Keratinocyte (primary cell): ENCODE measurements at regions not wholly inside any gene's neighbourhood (a gene's known extent, or its start where the extent isn't known, plus 50 kb on each side); places are given as distances from the start of the nearest gene placed in this dataset.

Experiments used
- EZH2 ChIP-seq: IDR thresholded peaks from one replicate; pipeline ENCODE4 v1.6.1; 2012; ENCODE audit warnings: inconsistent platforms, mild to moderate bottlenecking, low read length, moderate library complexity
- TF ChIP-seq, protein P1 (sequence below), 3 experiments: IDR thresholded peaks in 1 of 3; conservative IDR thresholded peaks in 1 of 3; optimal IDR thresholded peaks in 1 of 3; 2 replicates in 2 of 3; 3 replicates in 1 of 3; pipeline versions ENCODE3 to v1.5.1; 2011; ENCODE audit warnings: low read length in 3 of 3, mild to moderate bottlenecking in 3 of 3, moderate library complexity in 2 of 3, control low read depth in 1 of 3, inconsistent platforms in 1 of 3; ENCODE audit not compliant: insufficient read depth in 2 of 3; ENCODE audit errors: extremely low read depth in 1 of 3

DNA sequence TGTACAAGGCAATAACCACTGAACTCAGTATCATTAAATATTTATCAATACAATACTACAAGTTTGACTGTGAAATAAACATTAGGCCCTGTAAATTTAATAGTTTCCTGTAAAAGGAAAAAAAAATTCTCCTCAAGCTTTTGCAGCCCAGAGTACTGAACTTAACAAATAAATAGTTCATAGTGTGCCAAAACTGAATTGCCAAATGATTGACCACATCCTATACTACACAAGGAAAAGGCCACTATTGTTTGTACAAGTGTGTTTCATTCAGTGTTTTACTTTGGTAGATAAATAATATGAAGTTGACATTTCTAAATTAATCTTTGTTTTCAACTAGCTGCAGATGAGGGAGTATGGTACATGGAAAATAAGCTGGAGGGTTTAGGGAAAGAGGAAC is 379.6 kb downstream of the FLRT2 start:
- TF ChIP-seq, protein P1, sequence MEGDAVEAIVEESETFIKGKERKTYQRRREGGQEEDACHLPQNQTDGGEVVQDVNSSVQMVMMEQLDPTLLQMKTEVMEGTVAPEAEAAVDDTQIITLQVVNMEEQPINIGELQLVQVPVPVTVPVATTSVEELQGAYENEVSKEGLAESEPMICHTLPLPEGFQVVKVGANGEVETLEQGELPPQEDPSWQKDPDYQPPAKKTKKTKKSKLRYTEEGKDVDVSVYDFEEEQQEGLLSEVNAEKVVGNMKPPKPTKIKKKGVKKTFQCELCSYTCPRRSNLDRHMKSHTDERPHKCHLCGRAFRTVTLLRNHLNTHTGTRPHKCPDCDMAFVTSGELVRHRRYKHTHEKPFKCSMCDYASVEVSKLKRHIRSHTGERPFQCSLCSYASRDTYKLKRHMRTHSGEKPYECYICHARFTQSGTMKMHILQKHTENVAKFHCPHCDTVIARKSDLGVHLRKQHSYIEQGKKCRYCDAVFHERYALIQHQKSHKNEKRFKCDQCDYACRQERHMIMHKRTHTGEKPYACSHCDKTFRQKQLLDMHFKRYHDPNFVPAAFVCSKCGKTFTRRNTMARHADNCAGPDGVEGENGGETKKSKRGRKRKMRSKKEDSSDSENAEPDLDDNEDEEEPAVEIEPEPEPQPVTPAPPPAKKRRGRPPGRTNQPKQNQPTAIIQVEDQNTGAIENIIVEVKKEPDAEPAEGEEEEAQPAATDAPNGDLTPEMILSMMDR (optimal IDR thresholded peaks at IDR 0.05 in 1 of 3, IDR thresholded peaks at IDR 0.05 in 1 of 3, conservative IDR thresholded peaks at IDR 0.05 in 1 of 3; ENCODE audit: extremely low read depth in 1 of 3, insufficient read depth in 2 of 3, low read length in 3 of 3): no peak
- no peak for TF ChIP-seq EZH2
